Suprapubic skin (tissue), 4 donors: ENCODE measurements at regions not wholly inside any gene's neighbourhood (a gene's known extent, or its start where the extent isn't known, plus 50 kb on each side); places are given as distances from the start of the nearest gene placed in this dataset.
"Not testable (repeated sequence)": the region's sequence is repeated elsewhere in the genome, so short reads cannot be mapped to it uniquely, and the experiment has no call there.

Experiments used
- DNase-seq, 2 donors: peaks; one replicate each; pipeline ENCODE4 v3.0.0-alpha.2; 2019; ENCODE audit warnings: low spot score in 2 of 2
- H3K27ac ChIP-seq: fragments of 200-600 bp; sonication (generic); one replicate; pipeline ENCODE4 v1.5.1; 2019
- H3K27me3 ChIP-seq: fragments of 200-600 bp; sonication (generic); one replicate; pipeline ENCODE4 v1.5.1; 2019
- H3K36me3 ChIP-seq: fragments of 200-600 bp; sonication (generic); one replicate; pipeline ENCODE4 v1.5.1; 2019
- H3K4me1 ChIP-seq: fragments of 200-600 bp; sonication (generic); one replicate; pipeline ENCODE4 v1.5.1; 2019
- H3K4me3 ChIP-seq: fragments of 200-600 bp; sonication (generic); one replicate; pipeline ENCODE4 v1.5.1; 2019; ENCODE audit warnings: mild to moderate bottlenecking
- H3K9me3 ChIP-seq: fragments of 200-600 bp; sonication (generic); one replicate; pipeline ENCODE4 v1.5.1; 2019
- WGBS: methylation state at CpG from one replicate; pipeline ENCODE4 v1.1.5; 2018; 5-methylcytosine and 5-hydroxymethylcytosine counted together

DNA sequence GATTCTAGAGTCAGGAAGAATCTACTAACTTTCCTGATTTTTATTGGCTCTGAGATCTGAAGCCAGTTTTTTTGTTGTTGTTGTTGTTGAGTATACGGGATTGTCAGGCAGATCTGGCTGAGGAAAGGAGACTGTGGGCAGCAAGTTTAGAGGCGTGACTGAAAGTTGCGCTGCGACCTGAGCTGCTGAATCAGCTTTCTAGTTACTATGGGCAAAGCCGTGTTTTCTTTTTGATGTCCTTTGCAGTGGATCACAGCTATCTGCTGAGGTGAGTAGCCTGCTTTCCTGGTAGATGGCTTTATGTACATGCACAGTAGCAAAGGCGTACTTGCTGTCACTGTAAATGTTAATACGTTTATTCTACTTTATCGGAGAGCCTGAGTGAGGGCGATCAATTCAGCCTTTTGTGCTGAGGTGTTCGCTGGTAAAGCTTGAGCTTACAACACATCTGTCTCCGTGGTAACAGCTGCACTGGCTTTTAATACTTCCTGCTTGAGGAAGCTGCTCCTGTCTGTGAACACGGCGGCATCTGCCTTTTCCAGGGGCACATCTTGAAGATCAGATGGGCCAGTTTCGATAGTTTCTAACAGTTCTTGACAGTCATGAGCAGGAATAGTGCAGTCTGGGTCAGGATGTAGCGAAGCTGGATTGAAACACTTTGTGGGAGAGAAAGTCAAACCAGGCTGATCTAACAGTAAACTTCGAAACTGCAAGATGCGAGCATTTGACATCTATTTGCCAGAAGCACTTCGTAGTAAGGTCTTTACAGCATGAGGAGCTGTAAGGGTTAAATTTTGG lies 118.9 kb downstream of the UNC93B1 start:
- not testable (repeated sequence) for H3K36me3 ChIP-seq, H3K27me3 ChIP-seq, H3K9me3 ChIP-seq, DNase-seq
- WGBS = 23% methylated on average over 18 of the region's 18 CpGs
- Histone ChIP-seq H3K4me3 (peak overlapping the region; percentile 35), H3K27ac (peak overlapping the region; percentile 64), H3K4me1 (peaks cover 13% of the 10 kb centered on the region)

DNA sequence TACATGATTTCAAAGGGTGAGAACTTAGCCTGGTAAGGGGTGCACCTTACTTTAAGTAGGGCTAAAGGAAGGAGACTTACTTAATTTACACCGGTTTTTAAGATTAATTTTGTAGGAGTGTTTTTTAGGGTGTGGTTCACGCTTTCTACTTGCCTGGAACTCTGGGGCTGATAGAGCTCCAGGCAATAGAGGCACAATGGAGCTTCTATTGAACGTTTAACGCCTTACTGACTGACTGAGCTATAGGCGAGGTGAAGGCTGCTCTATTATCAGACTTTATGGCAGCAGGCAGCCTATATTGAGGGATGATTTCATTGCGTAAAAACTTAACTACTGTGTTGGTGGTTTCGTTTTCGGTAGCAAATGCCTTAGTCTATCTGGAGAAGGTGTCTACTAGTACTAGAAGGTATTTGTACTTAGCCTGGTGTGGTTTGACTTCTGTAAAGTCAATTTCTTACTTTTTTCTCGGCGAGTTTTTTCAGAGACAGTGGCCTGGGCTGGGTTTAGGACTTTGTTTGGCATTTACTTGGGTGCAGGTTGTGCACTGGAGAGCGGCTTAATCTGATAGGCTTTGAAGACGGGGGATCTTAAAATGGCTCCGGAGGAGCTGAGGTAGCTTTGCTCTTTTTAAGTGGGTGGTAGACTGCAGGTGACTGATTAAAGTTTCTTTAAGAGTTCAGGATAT lies 119.7 kb downstream of the UNC93B1 start:
- peak overlapping the region; percentile 64 for H3K27ac ChIP-seq

DNA sequence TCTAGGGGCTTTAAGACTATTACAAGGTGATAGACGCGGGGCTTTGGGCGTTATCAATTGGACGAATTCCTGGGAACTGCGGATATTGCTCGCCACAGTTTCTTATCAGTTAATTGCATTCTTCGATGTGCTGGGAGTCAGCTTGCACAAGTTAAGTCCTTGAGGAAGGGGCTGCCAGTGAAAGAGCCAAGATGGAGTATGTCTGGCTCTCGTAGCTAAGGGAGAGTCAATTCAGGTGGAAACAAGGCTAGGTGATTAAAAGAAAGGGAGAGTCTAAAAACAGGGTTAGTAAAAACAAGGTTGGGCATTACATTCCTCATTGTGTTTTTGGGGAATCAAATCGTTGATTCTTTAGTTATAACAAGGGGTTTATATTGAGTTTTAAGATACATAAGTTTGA lies 121.6 kb downstream of the UNC93B1 start:
- not testable (repeated sequence) for H3K27me3 ChIP-seq, H3K4me3 ChIP-seq, H3K27ac ChIP-seq, H3K36me3 ChIP-seq, H3K9me3 ChIP-seq, DNase-seq
- peaks cover 13% of the 10 kb centered on the region for H3K4me1 ChIP-seq
- 76% methylated on average over 9 of the region's 9 CpGs for WGBS

More for the DNA sequence above, 119.7 kb downstream of the UNC93B1 start:
- not testable (repeated sequence) for H3K27me3 ChIP-seq, H3K9me3 ChIP-seq, H3K36me3 ChIP-seq, DNase-seq
- Histone ChIP-seq H3K4me3 (peak overlapping the region; percentile 35), H3K4me1 (peaks cover 13% of the 10 kb centered on the region)
- 45% methylated on average over 13 of the region's 13 CpGs for WGBS

DNA sequence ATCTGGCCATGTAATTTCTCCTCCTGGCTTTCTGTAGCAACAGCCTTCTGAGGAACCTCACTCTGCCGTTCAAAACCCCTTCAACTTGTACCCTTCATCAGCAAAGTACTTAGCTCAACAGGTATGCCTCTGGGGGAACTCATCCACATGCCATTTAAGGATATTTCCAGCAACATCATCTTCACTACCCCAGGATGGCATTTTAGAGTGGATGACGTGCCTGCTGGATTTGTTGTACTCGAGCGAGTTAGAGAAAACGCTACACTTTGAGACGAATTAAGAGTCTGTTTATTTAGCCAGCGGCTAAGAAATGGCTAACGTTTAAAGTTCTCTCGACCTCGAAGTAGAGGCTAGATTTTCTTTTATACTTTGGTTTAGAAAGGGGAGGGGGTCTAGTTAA lies 122.1 kb downstream of the UNC93B1 start:
- not testable (repeated sequence) for H3K9me3 ChIP-seq, H3K27ac ChIP-seq, H3K4me3 ChIP-seq, DNase-seq, H3K27me3 ChIP-seq, H3K36me3 ChIP-seq
- WGBS = 87% methylated on average over 10 of the region's 10 CpGs
- peaks cover 13% of the 10 kb centered on the region for H3K4me1 ChIP-seq

DNA sequence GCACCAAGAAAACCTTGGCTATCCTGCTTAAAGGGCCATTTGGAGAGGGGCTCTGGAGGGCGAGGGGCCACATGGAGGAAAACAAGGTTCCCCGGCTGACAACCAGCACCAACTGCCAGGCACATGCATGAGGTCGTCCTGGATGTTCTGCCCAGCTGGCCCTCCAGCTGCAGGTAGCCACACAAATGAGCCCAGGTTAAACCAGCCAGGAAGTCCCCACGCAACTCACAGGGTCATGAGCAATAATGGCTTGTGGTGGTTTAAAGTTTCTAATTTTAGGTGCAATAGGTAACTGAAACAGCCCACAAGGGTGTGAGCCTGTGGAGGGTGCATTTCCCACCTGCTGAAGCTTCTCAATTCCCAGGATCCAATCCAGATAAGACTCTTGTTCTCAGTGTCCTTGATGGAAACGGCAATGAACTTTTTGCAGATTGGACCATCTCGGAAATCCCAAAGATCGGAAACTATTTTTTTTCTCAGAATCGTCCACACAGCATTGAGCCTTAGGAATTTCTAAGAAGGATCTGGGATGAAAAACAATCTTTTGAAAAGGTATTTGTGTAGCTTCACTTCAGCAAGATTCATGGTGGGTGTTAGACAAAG lies 123.2 kb downstream of the UNC93B1 start:
- not testable (repeated sequence) for H3K4me3 ChIP-seq, H3K36me3 ChIP-seq, H3K27me3 ChIP-seq, DNase-seq, H3K27ac ChIP-seq, H3K9me3 ChIP-seq
- WGBS = 95% methylated on average over 5 of the region's 8 CpGs
- H3K4me1 ChIP-seq = peaks cover 11% of the 10 kb centered on the region

DNA sequence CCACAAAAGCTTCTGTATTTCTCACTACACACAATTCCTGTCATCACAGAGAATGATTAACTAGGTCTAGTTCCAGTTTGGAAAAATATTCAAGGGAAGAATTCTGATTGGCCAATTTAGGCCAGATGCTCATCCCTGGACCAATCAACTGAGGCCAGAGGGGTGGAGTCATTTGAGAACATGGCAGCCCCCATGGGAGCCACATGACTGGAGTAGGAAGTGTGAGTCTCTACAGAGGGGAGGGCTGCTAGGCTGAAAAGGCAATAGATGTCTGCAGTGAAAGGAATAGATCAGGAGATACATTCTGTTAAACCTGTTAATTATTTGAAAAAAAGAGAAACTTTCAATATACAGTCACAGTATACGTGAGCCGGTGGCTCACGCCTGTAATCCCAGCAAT lies 125.2 kb downstream of the UNC93B1 start:
- H3K4me1 ChIP-seq, H3K4me3 ChIP-seq, H3K27me3 ChIP-seq, DNase-seq, H3K27ac ChIP-seq, H3K9me3 ChIP-seq, H3K36me3 ChIP-seq: not testable (repeated sequence)
- whole genome bisulfite sequencing = 92% methylated on average over 3 of the region's 3 CpGs

DNA sequence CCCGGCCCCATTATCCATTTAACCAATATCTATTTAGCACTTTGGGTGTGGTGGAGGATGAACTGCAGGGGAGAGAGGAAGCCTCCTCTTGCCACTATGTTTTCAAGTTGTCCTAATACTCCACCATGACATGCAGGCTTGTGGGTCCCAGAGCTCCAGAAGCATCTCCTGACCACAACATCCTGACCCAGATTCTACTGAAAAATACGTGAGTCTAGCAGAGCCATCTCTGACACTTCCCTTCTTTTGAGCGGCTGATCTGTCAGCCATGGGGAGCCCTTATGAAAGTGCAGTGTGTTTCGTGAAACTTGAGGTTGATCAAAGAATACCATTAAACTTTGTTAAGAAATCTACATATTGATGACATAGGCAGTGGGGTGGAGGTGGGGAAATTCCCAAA lies 126.6 kb downstream of the UNC93B1 start:
- not testable (repeated sequence) for H3K27me3 ChIP-seq, H3K4me1 ChIP-seq, H3K27ac ChIP-seq, H3K36me3 ChIP-seq, DNase-seq, H3K4me3 ChIP-seq, H3K9me3 ChIP-seq
- WGBS = 69% methylated on average over 3 of the region's 4 CpGs

DNA sequence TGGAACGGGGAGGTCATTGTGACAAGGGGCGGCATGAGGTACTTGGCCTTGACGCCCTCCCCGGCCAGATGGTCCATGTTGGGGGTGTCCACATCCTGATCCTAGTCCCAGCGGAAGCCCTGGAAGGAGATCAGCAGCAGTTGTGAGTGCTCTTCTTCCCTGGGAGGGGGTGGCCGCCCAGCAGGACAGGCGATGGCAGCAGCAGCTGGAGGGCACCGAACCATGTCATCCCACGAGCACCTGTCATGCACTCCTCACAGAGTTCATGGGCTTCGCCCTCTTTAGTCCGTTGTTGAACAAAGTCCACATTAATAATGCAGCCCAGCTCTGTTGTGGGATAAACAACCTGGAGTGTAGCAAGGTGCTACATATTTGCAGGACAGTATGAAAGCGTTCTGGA lies 130.7 kb downstream of the UNC93B1 start:
- H3K4me1 ChIP-seq, H3K9me3 ChIP-seq, DNase-seq, H3K27ac ChIP-seq, H3K4me3 ChIP-seq, H3K36me3 ChIP-seq, H3K27me3 ChIP-seq: not testable (repeated sequence)
- 87% methylated on average over 12 of the region's 12 CpGs for WGBS

DNA sequence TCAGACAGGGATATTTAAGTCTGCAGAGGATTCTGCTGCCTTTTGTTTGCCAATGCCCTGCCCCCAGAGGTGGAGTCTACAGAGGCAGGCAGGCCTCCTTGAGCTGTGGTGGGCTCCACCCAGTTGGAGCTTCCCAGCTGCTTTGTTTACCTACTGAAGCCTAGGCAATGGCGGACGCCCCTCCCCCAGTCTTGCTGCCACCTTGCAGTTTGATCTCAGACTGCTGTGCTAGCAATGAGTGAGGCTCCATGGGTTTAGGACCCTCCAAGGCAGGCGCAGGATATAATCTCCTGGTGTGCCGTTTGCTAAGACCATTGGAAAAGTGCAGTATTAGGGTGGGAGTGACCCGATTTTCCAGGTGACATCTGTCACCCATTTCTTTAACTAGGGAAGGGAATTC lies 132.7 kb downstream of the UNC93B1 start:
- H3K27ac ChIP-seq, H3K4me1 ChIP-seq, H3K27me3 ChIP-seq, H3K4me3 ChIP-seq, H3K9me3 ChIP-seq, H3K36me3 ChIP-seq, DNase-seq: not testable (repeated sequence)
- 96% methylated on average over 5 of the region's 5 CpGs for whole genome bisulfite sequencing

DNA sequence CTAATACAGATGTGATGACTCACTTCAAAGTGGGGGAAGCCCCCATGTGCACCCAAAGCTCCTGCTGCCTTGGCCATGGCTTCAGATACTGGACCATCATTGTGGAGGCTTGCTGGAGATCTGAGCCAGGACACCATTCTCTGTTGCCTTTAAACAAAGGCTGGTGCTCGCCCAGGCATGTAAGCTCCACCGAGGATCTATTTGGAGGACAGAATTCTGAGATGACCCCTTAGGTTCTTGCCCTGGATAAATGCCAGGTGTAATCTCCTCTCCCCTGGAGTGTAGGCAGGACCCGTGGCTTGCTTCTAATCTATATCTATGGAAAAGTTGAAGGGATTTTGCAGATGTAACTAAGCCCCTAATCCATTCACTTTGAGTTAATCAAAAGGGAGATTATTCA lies 141.0 kb downstream of the UNC93B1 start:
- H3K4me1 ChIP-seq, H3K4me3 ChIP-seq, DNase-seq, H3K9me3 ChIP-seq, H3K27ac ChIP-seq, H3K36me3 ChIP-seq, H3K27me3 ChIP-seq: not testable (repeated sequence)
- 50% methylated on average over 2 of the region's 3 CpGs for WGBS
